DOHH2 (cell line): ENCODE measurements at regions not wholly inside any gene's neighbourhood (a gene's known extent, or its start where the extent isn't known, plus 50 kb on each side); places are given as distances from the start of the nearest gene placed in this dataset.

Source experiments
- H3F3A ChIP-seq: fragments of 200-600 bp; sonication (generic), shearing (Covaris generic); 2 replicates; pipeline ENCODE4 v1.6.0; 2016; ENCODE audit warnings: antibody characterized with exemption, mild to moderate bottlenecking; ENCODE audit not compliant: control insufficient read depth, insufficient read depth
- H3K27ac ChIP-seq: fragments of 200-600 bp; sonication (generic); 2 replicates; pipeline ENCODE4 v1.5.1; 2014; ENCODE audit warnings: low read depth, mild to moderate bottlenecking, low read length, moderate library complexity
- H3K27me3 ChIP-seq: fragments of 200-600 bp; sonication (generic); 2 replicates; pipeline ENCODE4 v1.6.1; 2014; ENCODE audit warnings: mild to moderate bottlenecking, low read length, mixed read lengths; ENCODE audit not compliant: control insufficient read depth
- H3K36me3 ChIP-seq: fragments of 200-600 bp; sonication (generic); 2 replicates; pipeline ENCODE4 v1.6.1; 2014; ENCODE audit warnings: mild to moderate bottlenecking, low read length, moderate library complexity, mixed read lengths; ENCODE audit not compliant: control insufficient read depth
- H3K4me1 ChIP-seq: fragments of 200-600 bp; sonication (generic); 2 replicates; pipeline ENCODE4 v1.6.1; 2014; ENCODE audit warnings: mild to moderate bottlenecking, low read length, mixed read lengths; ENCODE audit not compliant: control insufficient read depth
- H3K4me2 ChIP-seq: fragments of 200-600 bp; sonication (generic); 2 replicates; pipeline ENCODE4 v1.6.0; 2014; ENCODE audit warnings: mild to moderate bottlenecking, low read length, moderate library complexity
- H3K4me3 ChIP-seq: fragments of 200-600 bp; sonication (generic); 2 replicates; pipeline ENCODE4 v1.5.1; 2014; ENCODE audit warnings: mild to moderate bottlenecking, low read length, mixed read lengths
- H3K79me2 ChIP-seq: fragments of 200-600 bp; sonication (generic); 2 replicates; pipeline ENCODE4 v1.6.1; 2014; ENCODE audit warnings: mild to moderate bottlenecking, low read length, mixed read lengths; ENCODE audit not compliant: control insufficient read depth
- H3K9me2 ChIP-seq: fragments of 200-600 bp; sonication (generic); replicated peaks from 2 replicates; pipeline ENCODE4 v1.6.1; 2014; ENCODE audit warnings: mild to moderate bottlenecking, low read length, mixed read lengths; ENCODE audit not compliant: control insufficient read depth
- H3K9me3 ChIP-seq: fragments of 200-600 bp; sonication (generic); 2 replicates; pipeline ENCODE4 v1.6.1; 2014; ENCODE audit warnings: antibody characterized with exemption, low read length, mixed read lengths; ENCODE audit not compliant: control insufficient read depth, insufficient read depth
- H4K20me1 ChIP-seq: fragments of 200-600 bp; sonication (generic); 2 replicates; pipeline ENCODE4 v1.6.0; 2014; ENCODE audit warnings: low read depth, mild to moderate bottlenecking, antibody characterized with exemption, low read length, moderate library complexity; ENCODE audit not compliant: control insufficient read depth, insufficient read depth
- EZH2phosphoT487 ChIP-seq: fragments of 200-600 bp; sonication (generic); IDR thresholded peaks from 2 replicates; pipeline ENCODE4 v1.6.1; 2017; ENCODE audit warnings: borderline replicate concordance, mild to moderate bottlenecking, antibody characterized with exemption, low read length, moderate library complexity, mixed read lengths
- TF ChIP-seq, protein P1 (sequence below): fragments of 200-600 bp; sonication (generic); IDR thresholded peaks from one replicate; pipeline ENCODE4 v1.5.1; 2014; ENCODE audit warnings: antibody characterized with exemption, mild to moderate bottlenecking, low read depth, low read length; ENCODE audit not compliant: poor library complexity, severe bottlenecking

DNA sequence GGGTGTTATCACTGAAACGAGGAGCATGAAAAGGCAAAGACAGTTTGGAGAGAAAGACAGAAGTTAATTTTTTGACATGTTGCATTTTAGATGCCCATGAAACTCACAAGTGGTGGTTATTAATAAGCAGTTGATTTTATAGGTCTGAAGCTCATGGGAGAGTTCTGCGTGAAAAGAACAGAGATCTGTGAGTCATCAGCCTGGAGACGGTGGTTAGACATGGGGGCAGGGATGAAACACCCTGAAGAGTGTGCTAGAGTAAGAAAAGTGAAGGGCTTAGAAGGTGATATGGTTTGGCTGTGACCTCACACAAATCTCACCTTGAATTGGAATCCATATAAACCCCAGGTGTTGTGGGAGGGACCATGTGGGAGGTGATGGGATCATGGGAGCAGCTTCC is 289.1 kb upstream of the ISX start:
- no peaks in the 10 kb centered on the region for H3K9me2 ChIP-seq
- peaks cover 8% of the 10 kb centered on the region; the same call in 1 of the 2 replicates for H3K9me3 ChIP-seq
- H4K20me1 ChIP-seq: no peaks in the 10 kb centered on the region
- H3K27me3 ChIP-seq: no peaks in the 10 kb centered on the region
- H3F3A ChIP-seq: no peaks in the 10 kb centered on the region
- H3K4me3 ChIP-seq: no peak overlapping the region
- no peaks in the 10 kb centered on the region for H3K4me1 ChIP-seq
- no peaks in the 10 kb centered on the region for H3K36me3 ChIP-seq
- TF ChIP-seq, protein P1, sequence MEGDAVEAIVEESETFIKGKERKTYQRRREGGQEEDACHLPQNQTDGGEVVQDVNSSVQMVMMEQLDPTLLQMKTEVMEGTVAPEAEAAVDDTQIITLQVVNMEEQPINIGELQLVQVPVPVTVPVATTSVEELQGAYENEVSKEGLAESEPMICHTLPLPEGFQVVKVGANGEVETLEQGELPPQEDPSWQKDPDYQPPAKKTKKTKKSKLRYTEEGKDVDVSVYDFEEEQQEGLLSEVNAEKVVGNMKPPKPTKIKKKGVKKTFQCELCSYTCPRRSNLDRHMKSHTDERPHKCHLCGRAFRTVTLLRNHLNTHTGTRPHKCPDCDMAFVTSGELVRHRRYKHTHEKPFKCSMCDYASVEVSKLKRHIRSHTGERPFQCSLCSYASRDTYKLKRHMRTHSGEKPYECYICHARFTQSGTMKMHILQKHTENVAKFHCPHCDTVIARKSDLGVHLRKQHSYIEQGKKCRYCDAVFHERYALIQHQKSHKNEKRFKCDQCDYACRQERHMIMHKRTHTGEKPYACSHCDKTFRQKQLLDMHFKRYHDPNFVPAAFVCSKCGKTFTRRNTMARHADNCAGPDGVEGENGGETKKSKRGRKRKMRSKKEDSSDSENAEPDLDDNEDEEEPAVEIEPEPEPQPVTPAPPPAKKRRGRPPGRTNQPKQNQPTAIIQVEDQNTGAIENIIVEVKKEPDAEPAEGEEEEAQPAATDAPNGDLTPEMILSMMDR: no peak
- no peak for TF ChIP-seq EZH2phosphoT487
- H3K27ac ChIP-seq: no peak overlapping the region
- H3K79me2 ChIP-seq: no peaks in the 10 kb centered on the region
- H3K4me2 ChIP-seq: no peak overlapping the region

DNA sequence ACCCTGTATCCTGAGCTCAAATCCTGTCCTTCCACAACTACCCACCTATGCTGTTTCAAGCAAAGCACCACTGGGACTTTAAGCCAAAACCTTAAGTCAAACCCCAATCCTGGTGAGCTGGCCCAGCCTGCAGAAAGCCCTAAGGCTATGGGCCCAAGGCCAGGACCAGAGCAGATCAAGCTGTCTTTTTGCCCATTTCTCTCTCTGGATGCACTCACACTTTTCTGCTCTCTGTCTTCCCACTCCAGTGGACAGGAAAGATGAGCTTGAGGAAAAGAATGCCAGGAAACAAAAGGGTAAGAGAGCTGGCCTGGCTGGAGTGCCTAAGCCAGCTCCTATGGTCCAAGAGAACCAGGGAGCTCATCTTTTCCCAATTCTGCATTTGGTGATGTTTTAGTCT is 284.3 kb upstream of the ISX start:
- H4K20me1 ChIP-seq: no peaks in the 10 kb centered on the region
- no peaks in the 10 kb centered on the region for H3K9me2 ChIP-seq
- no peaks in the 10 kb centered on the region for H3K79me2 ChIP-seq
- no peaks in the 10 kb centered on the region for H3F3A ChIP-seq
- H3K4me1 ChIP-seq: no peaks in the 10 kb centered on the region
- H3K4me3 ChIP-seq: no peak overlapping the region
- no peaks in the 10 kb centered on the region for H3K36me3 ChIP-seq
- H3K9me3 ChIP-seq: peaks cover 8% of the 10 kb centered on the region; the same call in 1 of the 2 replicates
- no peak overlapping the region for H3K4me2 ChIP-seq
- H3K27ac ChIP-seq: no peak overlapping the region
- H3K27me3 ChIP-seq: no peaks in the 10 kb centered on the region
- TF ChIP-seq, protein P1: no peak
- TF ChIP-seq EZH2phosphoT487: no peak

DNA sequence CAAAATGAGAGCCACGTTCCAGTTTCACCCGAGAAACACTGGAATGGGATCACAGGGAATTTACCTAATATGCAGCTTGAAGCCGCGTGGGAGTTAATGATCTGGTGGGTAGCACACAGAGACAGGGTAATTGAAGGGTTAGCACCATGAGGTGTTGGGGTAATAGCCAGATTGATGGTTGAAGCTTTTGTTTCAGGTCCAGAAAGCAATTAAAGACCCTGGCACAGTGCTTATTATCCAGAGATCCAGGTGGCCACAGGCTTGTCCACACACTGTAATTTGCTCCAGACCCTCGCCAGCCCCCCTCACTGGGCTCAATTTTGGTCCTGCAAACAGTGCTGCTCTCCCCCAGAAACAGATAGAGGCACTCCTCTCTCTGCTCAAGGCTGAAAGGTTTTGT is 282.5 kb upstream of the ISX start:
- H3K9me3 ChIP-seq: no peaks in the 10 kb centered on the region; the same call in 1 of the 2 replicates
- H3K27ac ChIP-seq: no peak overlapping the region
- H3K4me3 ChIP-seq: no peak overlapping the region
- H3F3A ChIP-seq: no peaks in the 10 kb centered on the region
- no peaks in the 10 kb centered on the region for H3K79me2 ChIP-seq
- no peaks in the 10 kb centered on the region for H3K4me1 ChIP-seq
- H3K27me3 ChIP-seq: no peaks in the 10 kb centered on the region
- TF ChIP-seq, protein P1: no peak
- TF ChIP-seq EZH2phosphoT487: no peak
- no peaks in the 10 kb centered on the region for H3K36me3 ChIP-seq
- H3K9me2 ChIP-seq: no peaks in the 10 kb centered on the region
- no peak overlapping the region for H3K4me2 ChIP-seq
- H4K20me1 ChIP-seq: no peaks in the 10 kb centered on the region

DNA sequence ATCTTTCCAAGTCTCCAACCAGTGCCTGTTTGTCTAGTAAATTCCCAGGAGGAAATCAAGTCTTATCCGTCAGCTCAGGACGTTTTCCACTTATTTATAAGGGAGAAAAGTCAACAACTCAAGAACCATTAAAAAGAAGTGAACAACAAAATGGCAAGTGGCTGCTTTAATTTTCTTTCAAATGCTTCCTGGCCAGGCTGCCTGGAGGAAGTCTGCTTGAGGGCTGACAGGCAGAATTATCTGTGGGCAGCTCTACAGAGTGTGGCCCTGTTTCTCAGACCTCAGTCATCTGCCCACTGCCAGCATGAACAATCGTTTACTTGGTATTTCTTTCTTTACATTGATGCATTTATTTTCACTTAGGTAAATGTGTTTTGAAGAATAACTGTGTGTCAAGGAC is 281.9 kb upstream of the ISX start:
- Histone ChIP-seq H3K79me2 (no peaks in the 10 kb centered on the region), H3K9me3 (no peaks in the 10 kb centered on the region), H4K20me1 (no peaks in the 10 kb centered on the region), H3K9me2 (no peaks in the 10 kb centered on the region), H3K4me2 (no peak overlapping the region), H3K4me1 (no peaks in the 10 kb centered on the region), H3K4me3 (no peak overlapping the region), H3K27me3 (no peaks in the 10 kb centered on the region), H3K36me3 (no peaks in the 10 kb centered on the region), H3K27ac (no peak overlapping the region), H3F3A (no peaks in the 10 kb centered on the region)
- no peak for TF ChIP-seq EZH2phosphoT487
- TF ChIP-seq, protein P1: no peak
